ENCODE measurements at regions not wholly inside any gene's neighbourhood (a gene's known extent, or its start where the extent isn't known, plus 50 kb on each side); places are given as distances from the start of the nearest gene placed in this dataset.

GRCh38 chr11:120034176-120034875, 103.6 kb downstream of the TRIM29 start:
- no peak for DNase-seq (ENCODE audit: low read depth)

GRCh38 chr11:120032766-120033390, 105.0 kb downstream of the TRIM29 start:
- no peak for DNase-seq (ENCODE audit: low read depth)

GRCh38 chr11:120031612-120032600, 106.0 kb downstream of the TRIM29 start:
- no peak for DNase-seq (ENCODE audit: low read depth)

GRCh38 chr11:120031156-120031555, 106.8 kb downstream of the TRIM29 start:
- DNase-seq (ENCODE audit: low read depth), result no peak

GRCh38 chr11:120030411-120030810, 107.5 kb downstream of the TRIM29 start:
- DNase-seq (ENCODE audit: low read depth), result no peak

GRCh38 chr11:120029321-120029720, 108.6 kb downstream of the TRIM29 start:
- DNase-seq (ENCODE audit: low read depth), result no peak

GRCh38 chr11:120028897-120029258, 109.0 kb downstream of the TRIM29 start:
- no peak for DNase-seq (ENCODE audit: low read depth)

- no peak for DNase-seq (ENCODE audit: low read depth)
Observed at GRCh38 chr11:120028181-120028896, 109.6 kb downstream of the TRIM29 start.

- no peak for DNase-seq (ENCODE audit: low read depth)
Observed at GRCh38 chr11:120027546-120028180, 110.2 kb downstream of the TRIM29 start.

GRCh38 chr11:120025606-120026335, 112.1 kb downstream of the TRIM29 start:
- no peak for DNase-seq (ENCODE audit: low read depth)

- no peak for DNase-seq (ENCODE audit: low read depth)
Observed at GRCh38 chr11:120024586-120024985, 113.3 kb downstream of the TRIM29 start.

- no peak for DNase-seq (ENCODE audit: low read depth)
Observed at GRCh38 chr11:120024046-120024445, 113.9 kb downstream of the TRIM29 start.

GRCh38 chr11:120023551-120023950, 114.4 kb downstream of the TRIM29 start:
- no peak for DNase-seq (ENCODE audit: low read depth)

- no peak for DNase-seq (ENCODE audit: low read depth)
Observed at GRCh38 chr11:120023120-120023519, 114.8 kb downstream of the TRIM29 start.

GRCh38 chr11:120022617-120023016, 115.3 kb downstream of the TRIM29 start:
- DNase-seq (ENCODE audit: low read depth), result no peak

- no peak for DNase-seq (ENCODE audit: low read depth)
Observed at GRCh38 chr11:120021978-120022377, 115.9 kb downstream of the TRIM29 start.

- no peak for DNase-seq (ENCODE audit: low read depth)
Observed at GRCh38 chr11:120021391-120021953, 116.4 kb downstream of the TRIM29 start.

GRCh38 chr11:120020981-120021380, 116.9 kb downstream of the TRIM29 start:
- DNase-seq (ENCODE audit: low read depth), result no peak

- DNase-seq (ENCODE audit: low read depth), result no peak
Observed at GRCh38 chr11:120020486-120020885, 117.4 kb downstream of the TRIM29 start.

- no peak for DNase-seq (ENCODE audit: low read depth)
Observed at GRCh38 chr11:120019191-120019590, 118.7 kb downstream of the TRIM29 start.

Data from HT1080 (cell line).